Calu3 (cell line): ENCODE measurements at regions not wholly inside any gene's neighbourhood (a gene's known extent, or its start where the extent isn't known, plus 50 kb on each side); places are given as distances from the start of the nearest gene placed in this dataset.

Experiments used
- BruUV-seq: library from RNA; stranded (reverse); fragments of 400-500 nt; replicated peaks from 2 replicates; lab custom pipeline; 2021; lab: Mats Ljungman, UMichigan
- CTCF ChIA-PET: fragments of 300-600 bp; sonication (Branson Sonifier 250); formaldehyde crosslinking; loops from one replicate; lab custom pipeline; 2022; ENCODE audit warnings: antibody characterized with exemption; lab: Charles Lee
- DNase-seq: peaks from one replicate; pipeline ENCODE4 v3.0.0; 2022
- H3K27ac Mint-ChIP-seq: one replicate; pipeline ENCODE4 v1.8.0; 2022; ENCODE audit warnings: mixed read lengths; ENCODE audit not compliant: unreplicated experiment
- H3K27me3 Mint-ChIP-seq: one replicate; pipeline ENCODE4 v1.8.0; 2022; ENCODE audit warnings: mixed read lengths; ENCODE audit not compliant: unreplicated experiment
- H3K36me3 Mint-ChIP-seq: one replicate; pipeline ENCODE4 v1.8.0; 2022; ENCODE audit warnings: mild to moderate bottlenecking, moderate library complexity, mixed read lengths; ENCODE audit not compliant: insufficient read depth, unreplicated experiment
- H3K4me1 Mint-ChIP-seq: one replicate; pipeline ENCODE4 v1.8.0; 2022; ENCODE audit warnings: mild to moderate bottlenecking, low read depth, mixed read lengths; ENCODE audit not compliant: unreplicated experiment
- H3K4me3 Mint-ChIP-seq: one replicate; pipeline ENCODE4 v1.8.0; 2022; ENCODE audit warnings: mild to moderate bottlenecking, low read depth, moderate library complexity, mixed read lengths; ENCODE audit not compliant: unreplicated experiment
- H3K9me3 Mint-ChIP-seq: one replicate; pipeline ENCODE4 v1.8.0; 2022; ENCODE audit warnings: low read depth, mixed read lengths; ENCODE audit not compliant: unreplicated experiment
- intact Hi-C: fragments of 100-400 bp; cut with micrococcal nuclease; formaldehyde crosslinking; loops from one replicate; pipeline ENCODE4 v1.10.0; 2022; ENCODE audit not compliant: unreplicated experiment
- TF ChIP-seq, protein P1 (sequence below): fragments of 200-600 bp; IDR thresholded peaks from one replicate; pipeline ENCODE4 v1.8.0; 2022; ENCODE audit warnings: antibody characterized with exemption; ENCODE audit not compliant: unreplicated experiment

DNA sequence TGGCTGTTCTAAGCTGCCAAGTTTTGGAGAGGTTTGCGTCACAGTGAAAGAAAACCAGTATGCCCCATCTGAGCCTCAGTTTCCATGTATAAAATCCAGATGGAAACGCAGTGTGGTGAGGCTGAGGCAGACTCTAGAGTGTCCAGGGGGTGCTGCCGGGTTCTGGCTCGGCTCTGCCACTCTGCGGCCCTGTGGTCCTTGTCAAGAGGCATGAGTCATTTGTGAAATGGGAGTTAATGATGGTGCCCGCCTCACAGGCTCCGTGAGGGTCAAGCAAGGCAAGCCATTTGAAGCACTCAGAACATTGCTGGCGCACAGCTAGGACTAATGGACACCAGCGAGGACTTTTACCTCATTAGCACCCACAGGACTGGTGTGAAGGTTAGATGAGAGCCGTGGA lies 214.3 kb downstream of the PTPRU start:
- H3K4me1 Mint-ChIP-seq: no peaks in the 10 kb centered on the region
- H3K4me3 Mint-ChIP-seq: no peak overlapping the region

DNA sequence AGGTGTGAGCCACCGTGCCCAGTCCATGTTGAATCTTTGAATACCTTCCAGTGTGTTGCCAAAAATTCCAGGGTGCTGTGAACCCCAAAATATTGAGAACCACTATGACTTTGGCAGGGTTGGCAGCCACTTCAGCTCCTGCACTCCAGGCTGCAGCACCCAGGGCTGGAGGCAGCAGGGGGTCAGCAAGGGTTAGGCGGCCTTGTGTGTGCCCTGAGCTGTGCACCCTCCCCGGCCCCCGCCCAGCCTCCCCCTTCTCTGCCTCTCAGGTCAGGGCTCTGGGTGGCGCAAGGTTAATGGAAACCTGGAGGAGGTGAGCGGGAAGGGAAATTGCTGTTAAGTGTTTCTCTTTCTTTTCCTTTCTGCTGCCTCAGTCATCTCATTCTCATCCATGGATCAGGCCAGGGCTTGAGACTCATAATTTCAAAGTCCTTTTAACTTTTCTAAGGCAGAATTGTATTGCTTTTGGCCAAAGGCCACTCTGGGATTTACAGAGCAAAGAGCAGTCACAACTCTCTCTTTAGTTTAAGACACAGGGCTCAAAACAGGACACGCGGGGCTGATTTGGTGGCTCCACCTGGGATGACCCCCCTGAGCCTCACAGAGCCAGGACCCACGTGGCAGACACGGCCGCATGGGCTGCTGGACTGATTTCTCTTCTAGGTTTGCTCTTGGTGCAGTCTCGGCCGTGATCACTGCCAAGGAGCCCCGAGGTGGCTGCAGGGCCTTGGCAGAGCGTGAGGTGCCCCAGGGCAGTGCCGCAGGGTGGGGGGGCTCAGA lies 212.3 kb downstream of the PTPRU start:
- no TSS peak for BruUV-seq
- Mint-ChIP-seq H3K9me3 (no peaks in the 10 kb centered on the region), H3K4me3 (no peak overlapping the region), H3K4me1 (peaks cover 8% of the 10 kb centered on the region), H3K36me3 (no peaks in the 10 kb centered on the region), H3K27me3 (peaks cover 100% of the 10 kb centered on the region), H3K27ac (no peak overlapping the region)
- CTCF ChIA-PET: no interaction called here
- no peak for DNase-seq
- intact Hi-C loops: no loop called here
- TF ChIP-seq, protein P1, sequence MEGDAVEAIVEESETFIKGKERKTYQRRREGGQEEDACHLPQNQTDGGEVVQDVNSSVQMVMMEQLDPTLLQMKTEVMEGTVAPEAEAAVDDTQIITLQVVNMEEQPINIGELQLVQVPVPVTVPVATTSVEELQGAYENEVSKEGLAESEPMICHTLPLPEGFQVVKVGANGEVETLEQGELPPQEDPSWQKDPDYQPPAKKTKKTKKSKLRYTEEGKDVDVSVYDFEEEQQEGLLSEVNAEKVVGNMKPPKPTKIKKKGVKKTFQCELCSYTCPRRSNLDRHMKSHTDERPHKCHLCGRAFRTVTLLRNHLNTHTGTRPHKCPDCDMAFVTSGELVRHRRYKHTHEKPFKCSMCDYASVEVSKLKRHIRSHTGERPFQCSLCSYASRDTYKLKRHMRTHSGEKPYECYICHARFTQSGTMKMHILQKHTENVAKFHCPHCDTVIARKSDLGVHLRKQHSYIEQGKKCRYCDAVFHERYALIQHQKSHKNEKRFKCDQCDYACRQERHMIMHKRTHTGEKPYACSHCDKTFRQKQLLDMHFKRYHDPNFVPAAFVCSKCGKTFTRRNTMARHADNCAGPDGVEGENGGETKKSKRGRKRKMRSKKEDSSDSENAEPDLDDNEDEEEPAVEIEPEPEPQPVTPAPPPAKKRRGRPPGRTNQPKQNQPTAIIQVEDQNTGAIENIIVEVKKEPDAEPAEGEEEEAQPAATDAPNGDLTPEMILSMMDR: no peak

More for the DNA sequence above, 214.3 kb downstream of the PTPRU start:
- peaks cover 100% of the 10 kb centered on the region for H3K27me3 Mint-ChIP-seq
- BruUV-seq: no TSS peak
- TF ChIP-seq, protein P1: no peak
- no peak for DNase-seq
- intact Hi-C loops: no loop called here
- no peak overlapping the region for H3K27ac Mint-ChIP-seq
- peaks cover 5% of the 10 kb centered on the region for H3K36me3 Mint-ChIP-seq
- CTCF ChIA-PET: no interaction called here
- H3K9me3 Mint-ChIP-seq: no peaks in the 10 kb centered on the region

DNA sequence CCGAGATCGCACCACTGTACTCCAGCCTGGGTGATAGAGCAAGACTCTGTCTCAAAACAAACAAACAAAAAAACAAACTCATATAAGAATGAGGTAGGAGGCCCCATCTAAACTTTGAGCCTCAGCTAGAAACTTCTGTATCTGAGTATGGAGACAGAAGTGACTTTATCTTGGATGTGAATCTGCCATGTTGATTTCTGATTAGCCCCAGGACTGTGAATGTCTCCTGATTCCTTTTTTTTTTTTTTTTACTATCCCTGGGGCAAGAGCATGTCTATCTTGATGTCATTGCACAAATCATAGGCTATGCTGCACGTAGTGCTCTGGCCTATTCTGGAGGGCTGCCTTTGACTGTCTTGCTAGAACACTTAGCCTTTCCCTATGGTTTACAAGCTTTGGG lies 211.0 kb downstream of the PTPRU start:
- no peaks in the 10 kb centered on the region for H3K9me3 Mint-ChIP-seq
- CTCF ChIA-PET: interaction anchor here (0.7 kb wide), 1 partner anchor 251 kb away, joined by 5 read pairs; no protein-coding TSS in a partner anchor
- H3K27ac Mint-ChIP-seq: no peak overlapping the region
- H3K27me3 Mint-ChIP-seq: peaks cover 92% of the 10 kb centered on the region
- TF ChIP-seq, protein P1: no peak
- no peak overlapping the region for H3K4me3 Mint-ChIP-seq
- no peaks in the 10 kb centered on the region for H3K36me3 Mint-ChIP-seq
- intact Hi-C loops: no loop called here
- H3K4me1 Mint-ChIP-seq: peaks cover 18% of the 10 kb centered on the region
- no TSS peak for BruUV-seq
- DNase-seq: no peak

DNA sequence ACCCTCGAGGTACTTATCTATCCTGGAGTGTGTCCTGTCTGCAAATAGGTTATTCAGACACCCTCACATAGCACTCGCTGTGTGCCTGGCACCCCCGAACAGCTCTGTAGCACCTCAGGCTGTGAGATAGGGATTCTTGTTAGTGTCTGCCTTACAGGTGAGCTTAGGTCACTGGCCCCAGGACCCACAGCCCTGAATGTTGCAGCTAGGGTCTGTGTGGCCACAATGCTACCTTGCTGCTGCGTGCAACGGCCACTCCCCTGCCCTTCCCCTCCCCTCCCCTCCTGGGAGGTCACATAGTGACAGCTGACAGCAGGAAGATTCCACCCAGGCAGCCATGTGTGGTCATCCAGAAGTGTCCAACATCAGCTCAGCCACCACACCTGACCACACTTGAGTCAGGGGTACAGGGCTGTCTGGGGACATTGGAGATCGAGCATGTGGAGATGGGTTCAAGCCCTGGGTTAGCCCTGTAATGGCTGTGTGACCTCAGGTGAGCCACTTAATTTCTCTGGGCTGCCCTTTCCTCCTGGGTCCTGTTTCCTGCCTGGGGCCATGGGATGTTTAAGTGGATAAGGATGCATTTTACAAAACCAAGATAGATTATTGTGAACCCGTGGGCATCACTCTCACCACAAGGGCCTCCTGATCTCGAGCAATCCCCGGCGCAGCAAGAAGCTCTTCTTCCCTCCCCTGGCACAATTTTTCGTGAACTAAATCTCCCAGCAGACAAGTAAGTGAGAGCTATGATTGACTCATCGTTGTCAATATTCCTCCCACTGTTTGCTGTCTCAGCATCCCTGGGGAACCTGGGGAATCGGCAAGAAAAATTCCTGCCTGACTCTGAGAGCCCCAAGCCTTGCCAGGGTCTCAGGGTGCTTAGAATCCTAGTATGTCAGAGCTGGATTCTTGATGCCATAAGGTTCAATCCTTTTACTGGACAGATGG lies 208.7 kb downstream of the PTPRU start:
- no TSS peak for BruUV-seq
- Mint-ChIP-seq H3K4me3 (no peak overlapping the region), H3K9me3 (no peaks in the 10 kb centered on the region), H3K27ac (no peak overlapping the region), H3K36me3 (no peaks in the 10 kb centered on the region), H3K27me3 (peaks cover 82% of the 10 kb centered on the region), H3K4me1 (peaks cover 18% of the 10 kb centered on the region)
- DNase-seq: no peak
- TF ChIP-seq, protein P1: no peak
- intact Hi-C loops: no loop called here
- CTCF ChIA-PET: interaction anchor here (0.9 kb wide), 1 partner anchor 11 kb away, joined by 3 read pairs; no protein-coding TSS in a partner anchor
